ENCODE measurements at regions not wholly inside any gene's neighbourhood (a gene's known extent, or its start where the extent isn't known, plus 50 kb on each side); places are given as distances from the start of the nearest gene placed in this dataset.

- Histone ChIP-seq H3K27me3 (ENCODE audit: insufficient read depth, low read length, poor library complexity) (no peaks in the 10 kb centered on the region), H3K4me1 (ENCODE audit: insufficient read depth, low read length) (no peaks in the 10 kb centered on the region), H2AFZ (ENCODE audit: low read depth, low read length) (no peak overlapping the region), H3K9me3 (ENCODE audit: insufficient read depth, low read length, severe bottlenecking) (peaks cover 2% of the 10 kb centered on the region), H3K27ac (ENCODE audit: low read length) (no peak overlapping the region), H4K20me1 (ENCODE audit: insufficient read depth, low read length) (no peaks in the 10 kb centered on the region), H3K9ac (ENCODE audit: low read depth, low read length) (no peak overlapping the region), H3K4me2 (ENCODE audit: insufficient read depth, low read length) (no peak overlapping the region), H3K4me3 (ENCODE audit: low read depth in 1 of 2, low read length in 2 of 2) (no peak overlapping the region), H3K36me3 (ENCODE audit: insufficient read depth, low read length) (no peaks in the 10 kb centered on the region), H3K79me2 (ENCODE audit: insufficient read depth, low read length) (no peaks in the 10 kb centered on the region)
- ATAC-seq (ENCODE audit: insufficient read depth, low read depth) (no peak), DNase-seq (no peak)
- TF ChIP-seq EZH2 (IDR thresholded peaks at IDR 0.05; ENCODE audit: borderline replicate concordance, low read depth, low read length, severe bottlenecking) (no peak), CTCF (IDR thresholded peaks at IDR 0.05; ENCODE audit: borderline replicate concordance, extremely low read depth, low read length, poor library complexity, severe bottlenecking) (no peak)
Observed at GRCh38 chr7:67393903-67394302, 397.3 kb downstream of the TYW1 start.

- H3K27ac ChIP-seq (ENCODE audit: low read length) = no peak overlapping the region
- TF ChIP-seq CTCF (IDR thresholded peaks at IDR 0.05; ENCODE audit: borderline replicate concordance, extremely low read depth, low read length, poor library complexity, severe bottlenecking) (no peak), EZH2 (IDR thresholded peaks at IDR 0.05; ENCODE audit: borderline replicate concordance, low read depth, low read length, severe bottlenecking) (no peak)
- H3K27me3 ChIP-seq (ENCODE audit: insufficient read depth, low read length, poor library complexity) = no peaks in the 10 kb centered on the region
- no peak overlapping the region for H3K4me3 ChIP-seq (ENCODE audit: low read depth in 1 of 2, low read length in 2 of 2)
- no peaks in the 10 kb centered on the region for H3K79me2 ChIP-seq (ENCODE audit: insufficient read depth, low read length)
- H3K9ac ChIP-seq (ENCODE audit: low read depth, low read length) = no peak overlapping the region
- no peak overlapping the region for H2AFZ ChIP-seq (ENCODE audit: low read depth, low read length)
- H3K36me3 ChIP-seq (ENCODE audit: insufficient read depth, low read length) = no peaks in the 10 kb centered on the region
- ATAC-seq (ENCODE audit: insufficient read depth, low read depth) (no peak), DNase-seq (no peak)
- no peak overlapping the region for H3K4me2 ChIP-seq (ENCODE audit: insufficient read depth, low read length)
- peaks cover 2% of the 10 kb centered on the region for H3K9me3 ChIP-seq (ENCODE audit: insufficient read depth, low read length, severe bottlenecking)
- no peaks in the 10 kb centered on the region for H4K20me1 ChIP-seq (ENCODE audit: insufficient read depth, low read length)
- H3K4me1 ChIP-seq (ENCODE audit: insufficient read depth, low read length) = no peaks in the 10 kb centered on the region
Observed at GRCh38 chr7:67398916-67399315, 402.3 kb downstream of the TYW1 start.

GRCh38 chr7:67401492-67401891, 404.9 kb downstream of the TYW1 start:
- no peak for TF ChIP-seq EZH2 (IDR thresholded peaks at IDR 0.05; ENCODE audit: borderline replicate concordance, low read depth, low read length, severe bottlenecking)
- TF ChIP-seq CTCF (IDR thresholded peaks at IDR 0.05; ENCODE audit: borderline replicate concordance, extremely low read depth, low read length, poor library complexity, severe bottlenecking) = no peak
- ATAC-seq (ENCODE audit: insufficient read depth, low read depth) = no peak
- Histone ChIP-seq H3K4me1 (ENCODE audit: insufficient read depth, low read length) (no peaks in the 10 kb centered on the region), H2AFZ (ENCODE audit: low read depth, low read length) (no peak overlapping the region), H3K9me3 (ENCODE audit: insufficient read depth, low read length, severe bottlenecking) (peaks cover 2% of the 10 kb centered on the region), H3K79me2 (ENCODE audit: insufficient read depth, low read length) (no peaks in the 10 kb centered on the region), H4K20me1 (ENCODE audit: insufficient read depth, low read length) (no peaks in the 10 kb centered on the region), H3K27ac (ENCODE audit: low read length) (no peak overlapping the region), H3K9ac (ENCODE audit: low read depth, low read length) (no peak overlapping the region), H3K36me3 (ENCODE audit: insufficient read depth, low read length) (no peaks in the 10 kb centered on the region), H3K4me2 (ENCODE audit: insufficient read depth, low read length) (no peak overlapping the region), H3K4me3 (ENCODE audit: low read depth in 1 of 2, low read length in 2 of 2) (no peak overlapping the region), H3K27me3 (ENCODE audit: insufficient read depth, low read length, poor library complexity) (no peaks in the 10 kb centered on the region)
- no peak for DNase-seq

DNA sequence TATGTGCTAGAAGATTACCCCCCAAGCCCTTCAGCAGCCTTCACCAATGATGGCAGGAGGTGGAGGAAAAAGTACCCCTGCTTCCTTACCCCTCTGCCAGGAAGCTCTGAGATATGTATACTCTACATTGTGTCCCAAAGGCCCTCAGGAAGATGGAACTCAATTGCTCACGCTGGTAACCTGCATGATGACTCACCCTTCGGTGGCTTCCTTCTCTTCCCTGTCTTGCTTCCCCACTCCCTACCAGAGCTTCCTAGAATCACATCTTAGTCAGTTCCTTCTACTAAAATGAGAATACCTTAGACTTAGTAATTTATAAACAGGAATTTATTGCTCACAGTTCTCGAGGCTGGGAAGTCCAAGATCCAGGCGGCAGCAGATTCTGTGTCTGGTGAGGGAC, 405.6 kb downstream of the TYW1 start:
- Histone ChIP-seq H2AFZ (ENCODE audit: low read depth, low read length) (no peak overlapping the region), H3K79me2 (ENCODE audit: insufficient read depth, low read length) (no peaks in the 10 kb centered on the region), H3K27ac (ENCODE audit: low read length) (no peak overlapping the region), H3K4me1 (ENCODE audit: insufficient read depth, low read length) (no peaks in the 10 kb centered on the region), H3K4me2 (ENCODE audit: insufficient read depth, low read length) (no peak overlapping the region), H3K9ac (ENCODE audit: low read depth, low read length) (no peak overlapping the region), H3K27me3 (ENCODE audit: insufficient read depth, low read length, poor library complexity) (no peaks in the 10 kb centered on the region), H3K4me3 (ENCODE audit: low read depth in 1 of 2, low read length in 2 of 2) (no peak overlapping the region), H4K20me1 (ENCODE audit: insufficient read depth, low read length) (no peaks in the 10 kb centered on the region), H3K9me3 (ENCODE audit: insufficient read depth, low read length, severe bottlenecking) (peaks cover 2% of the 10 kb centered on the region), H3K36me3 (ENCODE audit: insufficient read depth, low read length) (no peaks in the 10 kb centered on the region)
- DNase-seq (no peak), ATAC-seq (ENCODE audit: insufficient read depth, low read depth) (no peak)
- TF ChIP-seq EZH2 (IDR thresholded peaks at IDR 0.05; ENCODE audit: borderline replicate concordance, low read depth, low read length, severe bottlenecking) (no peak), CTCF (IDR thresholded peaks at IDR 0.05; ENCODE audit: borderline replicate concordance, extremely low read depth, low read length, poor library complexity, severe bottlenecking) (no peak)

All from DND-41 (cell line).